ENCODE measurements at regions not wholly inside any gene's neighbourhood (a gene's known extent, or its start where the extent isn't known, plus 50 kb on each side); places are given as distances from the start of the nearest gene placed in this dataset.

DNA sequence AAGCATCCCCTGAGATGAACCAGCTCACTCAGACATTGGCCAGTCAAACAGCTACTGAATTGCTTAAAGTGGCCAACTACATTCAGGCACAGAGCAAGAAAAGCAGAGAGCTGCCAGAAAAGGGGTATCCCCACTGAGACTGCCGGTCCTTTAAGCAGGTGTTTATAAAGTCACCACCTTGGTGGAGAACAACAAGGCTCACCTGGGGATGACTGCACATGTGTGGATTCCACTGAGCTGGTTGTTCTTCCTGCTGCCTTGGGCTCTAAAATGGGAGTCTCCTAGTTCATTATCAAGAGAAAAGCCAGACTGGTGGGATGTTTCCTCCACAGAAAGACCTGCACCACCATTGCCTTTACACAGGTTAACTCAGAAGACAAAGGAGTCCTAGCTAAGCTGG, 51.8 kb upstream of the IPO5 start:
- TF ChIP-seq SIN3A (conservative IDR thresholded peaks at IDR 0.05 in 1 of 2, IDR thresholded peaks at IDR 0.05 in 1 of 2; ENCODE audit: low read depth in 1 of 2, low read length in 2 of 2) (no peak), CTCF (IDR thresholded peaks at IDR 0.05; ENCODE audit: control extremely low read depth in 1 of 3, insufficient read depth in 1 of 3, low read depth in 1 of 3, low read length in 3 of 3) (no peak), MAFK (IDR thresholded peaks at IDR 0.05; ENCODE audit: low read depth, low read length) (no peak), RBBP5 (IDR thresholded peaks at IDR 0.05; ENCODE audit: borderline replicate concordance, low read depth, low read length) (no peak), JUND (IDR thresholded peaks at IDR 0.05; ENCODE audit: low read length) (no peak), CBX5 (IDR thresholded peaks at IDR 0.05; ENCODE audit: low read depth, low read length) (no peak), POLR2A (IDR thresholded peaks at IDR 0.05; ENCODE audit: control extremely low read depth in 1 of 2, low read depth in 2 of 2, low read length in 2 of 2) (no peak), E2F6 (IDR thresholded peaks at IDR 0.05) (no peak), POLR2AphosphoS5 (IDR thresholded peaks at IDR 0.05; ENCODE audit: low read depth, low read length) (no peak), EZH2 (IDR thresholded peaks at IDR 0.05; ENCODE audit: low read depth, low read length, severe bottlenecking) (no peak), NRF1 (IDR thresholded peaks at IDR 0.05; ENCODE audit: low read depth, low read length) (no peak), GTF2F1 (IDR thresholded peaks at IDR 0.05; ENCODE audit: borderline replicate concordance, low read depth, low read length) (no peak), TEAD4 (IDR thresholded peaks at IDR 0.05; ENCODE audit: low read depth, low read length) (no peak), ATF3 (IDR thresholded peaks at IDR 0.05; ENCODE audit: insufficient read depth, low read depth, low read length) (no peak)
